ENCODE measurements at regions not wholly inside any gene's neighbourhood (a gene's known extent, or its start where the extent isn't known, plus 50 kb on each side); places are given as distances from the start of the nearest gene placed in this dataset.
A peak's percentile ranks its signal among the peaks of the same experiment; 100 is the strongest.

DNA sequence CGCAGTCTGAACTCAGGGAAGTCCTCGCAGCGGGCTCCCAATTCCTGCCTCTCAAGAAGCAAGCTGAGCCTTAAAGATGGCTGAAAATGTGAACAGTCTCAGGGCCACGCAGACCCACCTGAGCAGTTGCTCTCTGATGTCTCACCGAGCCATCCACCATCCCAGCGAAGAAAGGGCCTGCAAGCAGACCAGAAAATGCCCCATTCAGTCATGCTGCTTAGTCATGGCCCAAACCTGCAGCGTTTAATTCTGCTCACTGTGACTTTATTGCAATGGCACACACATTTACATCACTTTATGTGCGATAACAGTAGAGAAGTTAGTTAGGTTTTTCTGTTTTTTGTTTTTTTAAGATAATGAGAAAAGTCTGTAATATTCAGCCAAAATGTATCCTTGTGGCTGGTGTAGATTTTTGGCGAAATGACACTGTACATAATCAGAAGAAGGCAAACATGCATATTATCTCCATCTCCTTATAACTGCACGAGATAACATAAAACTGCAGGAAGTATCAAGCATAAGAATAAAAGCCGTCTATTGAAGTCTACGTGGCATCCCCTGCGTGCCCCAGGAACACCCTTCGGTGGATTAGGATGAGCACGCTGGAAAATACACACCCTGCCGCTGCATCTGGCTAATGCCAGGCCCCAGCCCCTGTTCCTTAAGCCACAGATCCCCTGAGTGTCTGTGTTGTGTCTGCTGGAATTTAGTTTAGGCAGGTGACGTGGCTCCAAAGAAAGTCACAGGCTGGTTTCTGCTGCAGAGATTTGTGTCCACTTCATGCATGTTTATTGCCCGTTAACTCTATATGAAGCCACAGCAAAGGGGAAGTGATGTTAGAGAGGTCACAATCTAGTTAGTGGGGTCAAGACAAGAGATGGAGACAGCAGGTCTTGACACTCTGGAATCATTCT lies 119.8 kb upstream of the IRF2BP2 start:
- DNase-seq, result no peak
- Mint-ChIP-seq H3K27me3 (ENCODE audit: low read depth in 2 of 2) (no peaks in the 10 kb centered on the region), H3K27ac (no peak overlapping the region), H3K36me3 (no peaks in the 10 kb centered on the region), H3K4me3 (no peak overlapping the region), H3K9me3 (no peaks in the 10 kb centered on the region), H3K4me1 (peaks cover 15 to 17% of the 10 kb centered on the region in 2 donors)
- Histone ChIP-seq H3K4me3 (ENCODE audit: low read length) (no peak overlapping the region), H3K36me3 (ENCODE audit: control insufficient read depth, insufficient read depth, low read length) (no peaks in the 10 kb centered on the region), H3K4me1 (ENCODE audit: control insufficient read depth, insufficient read depth, low read length) (peaks cover 42% of the 10 kb centered on the region), H3K9me3 (ENCODE audit: control insufficient read depth, insufficient read depth, low read length) (no peaks in the 10 kb centered on the region), H3K27me3 (ENCODE audit: control insufficient read depth, insufficient read depth, low read length) (no peaks in the 10 kb centered on the region), H3K27ac (ENCODE audit: low read length) (no peak overlapping the region)
- TF ChIP-seq CTCF (IDR thresholded peaks at IDR 0.05), result no peak
- intact Hi-C loops (cut with micrococcal nuclease), result no loop called here
- ATAC-seq, result no peak
- WGBS (ENCODE audit: insufficient coverage), result 93% methylated on average over 18 of the region's 18 CpGs

- ATAC-seq (no peak), DNase-seq (no peak)
- Mint-ChIP-seq H3K4me1 (peaks cover 26 to 28% of the 10 kb centered on the region in 2 donors), H3K9me3 (no peaks in the 10 kb centered on the region), H3K27me3 (ENCODE audit: low read depth in 2 of 2) (no peaks in the 10 kb centered on the region), H3K4me3 (no peak overlapping the region), H3K36me3 (no peaks in the 10 kb centered on the region), H3K27ac (no peak overlapping the region)
- intact Hi-C loops (cut with micrococcal nuclease), result no loop called here
- WGBS (ENCODE audit: insufficient coverage), result 95% methylated on average over 12 of the region's 12 CpGs
- no peak for TF ChIP-seq CTCF (IDR thresholded peaks at IDR 0.05)
- H3K27me3 ChIP-seq (ENCODE audit: control insufficient read depth, insufficient read depth, low read length), result no peaks in the 10 kb centered on the region
- H3K9me3 ChIP-seq (ENCODE audit: control insufficient read depth, insufficient read depth, low read length), result no peaks in the 10 kb centered on the region
- no peaks in the 10 kb centered on the region for H3K36me3 ChIP-seq (ENCODE audit: control insufficient read depth, insufficient read depth, low read length)
- no peak overlapping the region for H3K27ac ChIP-seq (ENCODE audit: low read length)
- H3K4me3 ChIP-seq (ENCODE audit: low read length), result no peak overlapping the region
- peaks cover 53% of the 10 kb centered on the region for H3K4me1 ChIP-seq (ENCODE audit: control insufficient read depth, insufficient read depth, low read length)
Observed at GRCh38 chr1:234728740-234729139, 118.8 kb upstream of the IRF2BP2 start.

DNA sequence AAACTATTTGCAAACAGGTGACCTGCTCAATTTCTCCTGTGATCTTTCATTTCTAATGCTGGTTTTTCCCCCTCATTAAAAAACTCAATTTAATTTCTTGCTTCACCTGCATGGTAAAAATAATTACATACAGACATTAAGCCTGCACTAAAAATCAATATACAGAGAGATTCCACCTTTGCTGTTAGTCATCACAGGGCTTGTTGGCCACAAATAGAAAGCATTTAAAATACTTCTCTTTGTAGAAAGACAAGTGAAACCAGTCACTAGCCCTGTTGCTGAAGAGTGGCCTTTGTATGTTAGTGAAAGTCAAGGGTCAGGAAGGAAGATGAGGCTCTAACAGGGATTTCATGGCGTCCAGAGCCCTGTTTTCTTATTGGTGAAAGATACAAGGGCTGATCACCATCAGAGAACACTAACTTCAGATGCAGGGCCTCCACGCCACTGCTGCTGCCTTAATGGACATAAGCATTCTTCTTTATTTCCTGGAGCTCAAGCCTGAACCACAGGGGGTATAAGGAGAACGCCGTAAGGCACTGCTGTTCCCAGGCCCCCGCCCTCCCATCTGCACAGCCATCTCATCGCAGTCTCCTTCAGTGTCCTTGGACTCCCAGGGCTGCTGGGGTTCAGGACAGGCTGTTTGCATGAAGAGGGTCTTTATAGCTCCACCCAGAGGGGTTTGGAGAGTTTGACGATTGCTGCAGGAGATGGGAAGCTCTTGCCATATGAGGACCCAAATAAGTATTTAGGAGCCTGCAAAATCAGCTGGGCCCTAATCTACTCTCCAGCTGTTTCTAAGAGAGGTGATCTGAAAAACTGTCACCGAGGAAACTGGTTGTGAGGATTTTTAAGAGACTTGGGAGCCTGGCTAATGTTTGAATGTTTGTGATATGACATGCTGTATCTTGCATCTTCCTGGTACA lies 117.3 kb upstream of the IRF2BP2 start:
- WGBS (ENCODE audit: insufficient coverage), result 71% methylated on average over 8 of the region's 8 CpGs
- intact Hi-C loops (cut with micrococcal nuclease), result no loop called here
- H3K9me3 Mint-ChIP-seq, result no peaks in the 10 kb centered on the region
- H3K4me1 Mint-ChIP-seq, result peaks cover 32 to 42% of the 10 kb centered on the region in 2 donors
- ATAC-seq (no peak), DNase-seq (no peak)
- no peak for TF ChIP-seq CTCF (IDR thresholded peaks at IDR 0.05)
- peaks cover 64% of the 10 kb centered on the region for H3K4me1 ChIP-seq (ENCODE audit: control insufficient read depth, insufficient read depth, low read length)
- H3K4me3 ChIP-seq (ENCODE audit: low read length), result no peak overlapping the region
- H3K36me3 ChIP-seq (ENCODE audit: control insufficient read depth, insufficient read depth, low read length), result no peaks in the 10 kb centered on the region
- H3K27ac ChIP-seq (ENCODE audit: low read length), result no peak overlapping the region
- H3K27me3 Mint-ChIP-seq (ENCODE audit: low read depth in 2 of 2), result no peaks in the 10 kb centered on the region
- no peaks in the 10 kb centered on the region for H3K27me3 ChIP-seq (ENCODE audit: control insufficient read depth, insufficient read depth, low read length)
- no peak overlapping the region for H3K4me3 Mint-ChIP-seq
- H3K9me3 ChIP-seq (ENCODE audit: control insufficient read depth, insufficient read depth, low read length), result no peaks in the 10 kb centered on the region
- no peaks in the 10 kb centered on the region for H3K36me3 Mint-ChIP-seq
- peak overlapping the region; percentile 22 to 41 for H3K27ac Mint-ChIP-seq
